GM12872 (cell line): ENCODE measurements at regions not wholly inside any gene's neighbourhood (a gene's known extent, or its start where the extent isn't known, plus 50 kb on each side); places are given as distances from the start of the nearest gene placed in this dataset.

Source experiments
- TF ChIP-seq, protein P1 (sequence below): IDR thresholded peaks from 3 replicates; pipeline ENCODE4 v1.5.1; 2011; ENCODE audit warnings: low read depth, mild to moderate bottlenecking, low read length, moderate library complexity; ENCODE audit not compliant: insufficient read depth

DNA sequence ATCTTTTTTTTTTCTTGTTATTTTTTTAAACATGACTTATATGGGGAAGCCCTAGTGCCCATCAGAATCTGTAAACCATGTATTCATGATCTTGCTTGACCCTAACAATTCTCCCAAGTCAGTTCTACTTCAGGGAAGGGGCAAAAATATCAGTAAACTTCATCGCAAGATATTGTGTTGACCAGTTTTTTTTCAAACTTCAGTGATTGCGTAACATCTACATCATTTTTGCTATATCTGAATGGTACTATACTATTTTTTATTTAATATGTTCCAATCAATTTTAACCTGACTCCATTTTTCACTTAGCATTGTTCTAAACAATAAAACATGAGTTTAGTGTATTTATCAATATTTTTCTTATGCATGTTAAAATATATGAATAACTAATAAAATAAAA, 221.2 kb downstream of the NKX6-1 start:
- TF ChIP-seq, protein P1, sequence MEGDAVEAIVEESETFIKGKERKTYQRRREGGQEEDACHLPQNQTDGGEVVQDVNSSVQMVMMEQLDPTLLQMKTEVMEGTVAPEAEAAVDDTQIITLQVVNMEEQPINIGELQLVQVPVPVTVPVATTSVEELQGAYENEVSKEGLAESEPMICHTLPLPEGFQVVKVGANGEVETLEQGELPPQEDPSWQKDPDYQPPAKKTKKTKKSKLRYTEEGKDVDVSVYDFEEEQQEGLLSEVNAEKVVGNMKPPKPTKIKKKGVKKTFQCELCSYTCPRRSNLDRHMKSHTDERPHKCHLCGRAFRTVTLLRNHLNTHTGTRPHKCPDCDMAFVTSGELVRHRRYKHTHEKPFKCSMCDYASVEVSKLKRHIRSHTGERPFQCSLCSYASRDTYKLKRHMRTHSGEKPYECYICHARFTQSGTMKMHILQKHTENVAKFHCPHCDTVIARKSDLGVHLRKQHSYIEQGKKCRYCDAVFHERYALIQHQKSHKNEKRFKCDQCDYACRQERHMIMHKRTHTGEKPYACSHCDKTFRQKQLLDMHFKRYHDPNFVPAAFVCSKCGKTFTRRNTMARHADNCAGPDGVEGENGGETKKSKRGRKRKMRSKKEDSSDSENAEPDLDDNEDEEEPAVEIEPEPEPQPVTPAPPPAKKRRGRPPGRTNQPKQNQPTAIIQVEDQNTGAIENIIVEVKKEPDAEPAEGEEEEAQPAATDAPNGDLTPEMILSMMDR: no peak

DNA sequence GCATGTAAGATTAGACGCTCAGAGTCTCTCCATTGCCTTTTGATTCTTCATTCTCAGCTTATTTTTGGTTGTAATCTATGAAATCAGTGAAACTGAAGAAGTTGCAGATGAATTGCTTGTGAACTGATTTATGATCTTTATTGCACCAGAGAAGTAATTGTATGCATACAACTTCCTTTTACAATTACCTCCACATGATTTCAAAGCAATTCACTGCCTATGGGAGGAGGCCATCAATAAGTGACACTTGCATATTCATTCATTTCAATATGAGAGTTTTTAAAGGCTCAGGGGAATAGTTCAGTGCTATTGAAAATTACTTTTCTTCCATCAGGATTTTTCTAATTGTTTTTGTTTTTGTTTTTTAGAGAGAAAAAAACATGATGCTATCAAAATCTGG, 222.3 kb downstream of the NKX6-1 start:
- TF ChIP-seq, protein P1: no peak

DNA sequence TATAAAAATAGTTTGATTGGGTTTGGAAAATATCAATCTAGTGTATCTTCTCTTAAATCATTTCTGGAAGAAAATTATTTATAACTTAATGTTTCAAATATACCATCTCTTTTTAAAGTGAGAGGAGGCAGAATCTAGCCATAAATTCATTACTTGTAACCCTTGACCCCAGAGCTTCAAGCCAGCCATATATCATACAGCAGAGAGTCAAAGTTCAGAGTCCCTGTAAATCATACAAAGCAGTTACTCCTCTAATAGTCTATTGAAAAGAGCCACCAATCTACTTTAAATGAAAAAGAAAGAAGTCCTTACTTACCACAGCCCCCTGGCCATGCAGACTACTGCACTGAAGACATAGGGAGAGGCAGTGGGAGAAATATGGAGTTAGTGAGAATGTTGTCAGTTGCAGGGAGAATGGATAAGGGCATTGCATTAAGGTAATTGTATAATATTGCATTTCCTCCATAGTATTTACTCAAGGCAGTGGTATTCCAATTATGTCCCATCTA, 229.5 kb downstream of the NKX6-1 start:
- TF ChIP-seq, protein P1: no peak

DNA sequence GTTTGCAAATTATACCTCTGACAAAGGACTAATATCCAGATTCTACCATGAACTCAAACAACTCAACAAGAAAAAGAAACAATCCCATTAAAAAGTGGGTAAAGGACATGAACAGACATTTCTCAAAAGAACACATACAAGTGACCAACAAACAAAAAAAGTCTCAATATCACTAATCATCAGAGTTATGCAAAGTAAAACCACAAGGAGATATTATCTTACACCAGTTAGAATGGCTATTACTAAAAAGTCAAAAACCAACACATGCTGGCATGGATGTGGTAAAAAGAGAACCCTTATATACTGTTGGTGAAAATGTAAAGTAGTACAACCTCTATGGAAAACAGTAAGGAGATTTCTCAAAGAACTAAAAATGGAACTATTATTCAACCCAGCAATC, 234.4 kb downstream of the NKX6-1 start:
- TF ChIP-seq, protein P1: no peak

DNA sequence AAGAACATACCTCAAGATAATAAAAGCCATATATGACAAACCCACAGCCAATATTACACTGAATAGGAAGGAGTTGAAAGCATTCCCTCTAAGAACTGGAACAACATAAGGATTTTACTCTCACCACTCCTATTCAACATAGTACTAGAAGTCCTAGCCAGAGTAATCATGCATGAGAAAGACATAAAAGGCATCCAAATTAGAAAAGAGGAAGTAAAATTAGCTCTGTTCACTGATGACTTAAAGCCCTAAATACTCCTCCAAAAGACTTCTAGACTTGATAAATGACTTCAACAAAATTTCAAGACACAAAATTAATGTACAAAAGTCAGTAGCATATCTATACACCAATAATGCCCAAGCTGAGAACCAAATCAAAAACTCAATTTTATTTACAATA, 235.7 kb downstream of the NKX6-1 start:
- TF ChIP-seq, protein P1: no peak

DNA sequence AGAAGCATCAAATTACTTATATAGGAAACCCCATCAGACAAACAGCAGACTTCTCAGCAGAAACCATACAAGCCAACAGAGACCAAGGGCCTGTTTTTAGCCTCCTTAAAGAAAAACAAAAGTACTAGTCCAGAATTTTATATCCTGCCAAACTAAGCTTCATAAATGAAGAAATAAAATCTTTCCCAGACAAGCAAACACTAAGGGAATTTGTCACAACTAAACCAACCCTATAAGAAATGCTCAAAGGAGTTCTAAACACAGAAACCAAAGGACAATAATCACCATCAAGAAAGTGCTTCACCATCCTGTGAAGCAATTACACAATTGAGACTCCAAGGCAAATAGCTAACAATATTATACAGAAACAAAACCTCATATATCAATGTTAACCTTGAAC, 238.6 kb downstream of the NKX6-1 start:
- TF ChIP-seq, protein P1: no peak

DNA sequence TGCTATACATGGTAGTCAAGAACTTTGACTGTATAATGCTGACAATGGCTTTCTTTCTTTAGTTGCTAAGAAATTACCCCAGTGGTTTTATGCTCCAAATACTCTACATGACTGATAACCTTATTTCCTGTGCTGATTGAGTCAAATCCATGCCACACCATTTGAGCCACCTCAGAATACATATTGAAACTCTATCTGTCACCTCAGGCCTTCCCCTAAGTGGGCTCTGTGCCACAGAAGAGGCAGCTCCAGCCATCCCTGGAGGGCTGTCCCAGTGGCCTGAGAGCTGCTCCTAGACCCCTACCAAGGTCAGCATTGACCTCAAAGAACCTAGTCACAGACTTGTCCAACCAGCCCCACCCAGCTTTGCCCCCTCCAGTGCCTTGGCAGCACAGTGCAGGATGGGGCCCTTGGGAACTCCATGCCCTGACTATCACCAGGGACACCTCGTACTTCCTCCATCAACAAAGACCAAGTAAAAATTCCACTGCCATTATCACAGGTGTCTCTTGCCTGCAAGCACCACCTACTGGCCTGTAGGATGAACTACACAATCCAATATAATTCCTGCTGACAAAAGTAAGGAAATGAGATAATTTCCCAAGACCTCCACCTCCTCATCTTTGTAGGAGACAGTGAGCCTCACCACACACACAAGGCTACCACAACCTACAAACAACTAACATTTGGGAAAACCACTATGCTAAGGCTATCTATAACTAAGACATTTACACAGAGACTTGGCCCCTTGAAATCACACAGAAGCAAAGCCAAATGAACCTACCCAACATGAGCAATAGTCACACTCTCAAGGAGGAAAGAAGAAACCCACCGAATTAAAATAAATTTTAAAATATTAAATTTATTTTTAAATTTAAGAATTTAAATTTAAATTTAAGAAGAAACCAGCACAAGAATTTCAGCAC, 239.9 kb downstream of the NKX6-1 start:
- TF ChIP-seq, protein P1: peak; percentile 80
